CD4-positive, alpha-beta T cell (primary cell): ENCODE measurements at regions not wholly inside any gene's neighbourhood (a gene's known extent, or its start where the extent isn't known, plus 50 kb on each side); places are given as distances from the start of the nearest gene placed in this dataset.

Experiments
- ATAC-seq: fragments of 200-7000 bp; cut with Tn5 transposase; one replicate; pipeline ENCODE4 v1.10.0; 2022; ENCODE audit warnings: mild to moderate bottlenecking; ENCODE audit not compliant: poor library complexity
- CTCF ChIA-PET: fragments of 350-600 bp; sonication (Branson Sonifier 250); formaldehyde crosslinking; loops from one replicate; lab custom pipeline; 2021; ENCODE audit warnings: antibody characterized with exemption, inconsistent platforms; lab: Charles Lee
- POLR2A ChIA-PET: fragments of 350-600 bp; sonication (Branson Sonifier 250); formaldehyde crosslinking; loops from one replicate; lab custom pipeline; 2021; ENCODE audit warnings: antibody characterized with exemption, inconsistent platforms; lab: Charles Lee
- DNase-seq, 14 experiments: peaks; one replicate each; pipeline ENCODE4 v3.0.0-alpha.2; 2013 to 2020; ENCODE audit warnings: mixed read lengths in 2 of 14
- H3K27ac ChIP-seq, 2 donors: one replicate each; pipeline versions ENCODE4 v1.5.1 to v1.7.0; 2013; ENCODE audit warnings: low read length in 2 of 2, low read depth in 1 of 2, mild to moderate bottlenecking in 1 of 2
- H3K27me3 ChIP-seq, 2 experiments: 1 replicate in 1 of 2; 2 replicates in 1 of 2; pipeline versions ENCODE4 v1.6.1 to v1.7.0; 2013; ENCODE audit warnings: low read length in 2 of 2, control low read depth in 1 of 2, mild to moderate bottlenecking in 1 of 2, moderate library complexity in 1 of 2; ENCODE audit not compliant: insufficient read depth in 2 of 2, control insufficient read depth in 1 of 2
- H3K36me3 ChIP-seq: one replicate; pipeline ENCODE4 v1.6.1; 2013; ENCODE audit warnings: low read length, control low read depth; ENCODE audit not compliant: insufficient read depth
- H3K4me1 ChIP-seq: one replicate; pipeline ENCODE4 v1.6.1; 2013; ENCODE audit warnings: low read length, control low read depth; ENCODE audit not compliant: insufficient read depth
- H3K4me3 ChIP-seq: one replicate; pipeline ENCODE4 v1.5.1; 2013; ENCODE audit warnings: mild to moderate bottlenecking, low read length, moderate library complexity
- H3K9me3 ChIP-seq, 2 experiments: 1 replicate in 1 of 2; 2 replicates in 1 of 2; pipeline versions ENCODE4 v1.6.1 to v1.7.0; 2013; ENCODE audit warnings: low read length in 2 of 2, mild to moderate bottlenecking in 2 of 2, control low read depth in 1 of 2, moderate library complexity in 1 of 2; ENCODE audit not compliant: control insufficient read depth in 1 of 2, insufficient read depth in 1 of 2
- H3K27ac Mint-ChIP-seq: one replicate; pipeline ENCODE4 v1.8.0; 2020; ENCODE audit warnings: mixed read lengths
- H3K27me3 Mint-ChIP-seq: one replicate; pipeline ENCODE4 v1.8.0; 2021; ENCODE audit warnings: mixed read lengths
- H3K36me3 Mint-ChIP-seq: one replicate; pipeline ENCODE4 v1.8.0; 2021; ENCODE audit warnings: low read depth, mixed read lengths
- H3K4me1 Mint-ChIP-seq: one replicate; pipeline ENCODE4 v1.8.0; 2021; ENCODE audit warnings: low read depth, mixed read lengths
- H3K4me3 Mint-ChIP-seq: one replicate; pipeline ENCODE4 v1.8.0; 2020; ENCODE audit warnings: mild to moderate bottlenecking, mixed read lengths
- H3K9me3 Mint-ChIP-seq: one replicate; pipeline ENCODE4 v1.8.0; 2020; ENCODE audit warnings: mixed read lengths
- CTCF ChIP-seq: fragments of 200-600 bp; IDR thresholded peaks from one replicate; pipeline ENCODE4 v1.8.0; 2022; ENCODE audit warnings: antibody characterized with exemption, mild to moderate bottlenecking
- intact Hi-C, 2 experiments: fragments of 100-400 bp; cut with DNase I in 1 of 2; cut with micrococcal nuclease in 1 of 2; formaldehyde crosslinking; loops; one replicate each; pipeline versions ENCODE4 v1.15.1 to v1.9.0; 2023 to 2025; cut with DNase I, micrococcal nuclease

- Histone ChIP-seq H3K9me3 (no peaks in the 10 kb centered on the region), H3K27me3 (no peaks in the 10 kb centered on the region), H3K27ac (no peak overlapping the region), H3K4me1 (no peaks in the 10 kb centered on the region), H3K4me3 (no peak overlapping the region), H3K36me3 (no peaks in the 10 kb centered on the region)
- ATAC-seq (no peak), DNase-seq (no peak)
- Mint-ChIP-seq H3K27me3 (no peaks in the 10 kb centered on the region), H3K9me3 (no peaks in the 10 kb centered on the region), H3K4me3 (no peak overlapping the region), H3K27ac (no peak overlapping the region), H3K36me3 (no peaks in the 10 kb centered on the region), H3K4me1 (no peaks in the 10 kb centered on the region)
- CTCF ChIA-PET, result no interaction called here
- POLR2A ChIA-PET, result no interaction called here
- intact Hi-C loops, result no loop called here
- TF ChIP-seq CTCF, result no peak
Observed at GRCh38 chrY:8644926-8645325, 692.3 kb upstream of the TSPY4 start.

GRCh38 chrY:8652445-8652844 is 684.8 kb upstream of the TSPY4 start:
- CTCF ChIA-PET, result no interaction called here
- no peaks in the 10 kb centered on the region for H3K9me3 ChIP-seq
- TF ChIP-seq CTCF, result no peak

GRCh38 chrY:8655017-8655416 is 682.2 kb upstream of the TSPY4 start:
- TF ChIP-seq CTCF, result no peak
- Histone ChIP-seq H3K4me1 (no peaks in the 10 kb centered on the region), H3K36me3 (no peaks in the 10 kb centered on the region), H3K4me3 (no peak overlapping the region), H3K27ac (no peak overlapping the region), H3K9me3 (no peaks in the 10 kb centered on the region), H3K27me3 (no peaks in the 10 kb centered on the region)
- Mint-ChIP-seq H3K27me3 (no peaks in the 10 kb centered on the region), H3K27ac (no peak overlapping the region), H3K36me3 (no peaks in the 10 kb centered on the region), H3K4me1 (no peaks in the 10 kb centered on the region), H3K9me3 (no peaks in the 10 kb centered on the region), H3K4me3 (no peak overlapping the region)
- no peak for DNase-seq
- intact Hi-C loops, result loop anchor here in 1 of 2 experiments (10.0 kb wide), 1 partner anchor 560 kb away; no protein-coding TSS in a partner anchor
- ChIA-PET CTCF (no interaction called here), POLR2A (no interaction called here)
- no peak for ATAC-seq

More at GRCh38 chrY:8652445-8652844, 684.8 kb upstream of the TSPY4 start:
- Mint-ChIP-seq H3K4me3 (no peak overlapping the region), H3K9me3 (no peaks in the 10 kb centered on the region), H3K4me1 (no peaks in the 10 kb centered on the region), H3K27ac (no peak overlapping the region), H3K36me3 (no peaks in the 10 kb centered on the region), H3K27me3 (no peaks in the 10 kb centered on the region)
- no peaks in the 10 kb centered on the region for H3K4me1 ChIP-seq
- DNase-seq (no peak), ATAC-seq (no peak)
- intact Hi-C loops, result loop anchor here in 1 of 2 experiments (10.0 kb wide), 1 partner anchor 558 kb away; no protein-coding TSS in a partner anchor
- H3K27me3 ChIP-seq, result no peaks in the 10 kb centered on the region
- POLR2A ChIA-PET, result no interaction called here
- no peak overlapping the region for H3K27ac ChIP-seq
- H3K36me3 ChIP-seq, result no peaks in the 10 kb centered on the region
- no peak overlapping the region for H3K4me3 ChIP-seq
